Neuronal stem cell (in vitro differentiated cells): ENCODE measurements at regions not wholly inside any gene's neighbourhood (a gene's known extent, or its start where the extent isn't known, plus 50 kb on each side); places are given as distances from the start of the nearest gene placed in this dataset.

ENCODE experiments used
- DNase-seq: peaks from one replicate; pipeline ENCODE4 v3.0.0-alpha.2; 2013; ENCODE audit warnings: low spot score
- H2AFZ ChIP-seq: one replicate; pipeline ENCODE4 v1.6.1; 2013; ENCODE audit warnings: mild to moderate bottlenecking, low read length, inconsistent platforms
- H2AK5ac ChIP-seq: 2 replicates; pipeline ENCODE4 v1.6.1; 2013; ENCODE audit warnings: low read depth, mild to moderate bottlenecking, inconsistent platforms, low read length, moderate library complexity, mixed read lengths
- H2BK120ac ChIP-seq: 2 replicates; pipeline ENCODE4 v1.6.1; 2013; ENCODE audit warnings: low read depth, mild to moderate bottlenecking, inconsistent platforms, low read length, moderate library complexity, mixed read lengths
- H2BK12ac ChIP-seq: one replicate; pipeline ENCODE4 v1.6.1; 2013; ENCODE audit warnings: low read length, inconsistent platforms
- H2BK15ac ChIP-seq: 2 replicates; pipeline ENCODE4 v1.6.1; 2013; ENCODE audit warnings: mild to moderate bottlenecking, low read length, inconsistent platforms, mixed read lengths
- H2BK5ac ChIP-seq: one replicate; pipeline ENCODE4 v1.6.1; 2013; ENCODE audit warnings: inconsistent platforms, mild to moderate bottlenecking, low read length, moderate library complexity
- H3K14ac ChIP-seq: one replicate; pipeline ENCODE4 v1.6.1; 2013; ENCODE audit warnings: low read length, inconsistent platforms
- H3K18ac ChIP-seq: 2 replicates; pipeline ENCODE4 v1.6.1; 2013; ENCODE audit warnings: low read length, inconsistent platforms
- H3K23ac ChIP-seq: 2 replicates; pipeline ENCODE4 v1.6.1; 2013; ENCODE audit warnings: low read depth, mild to moderate bottlenecking, mixed read lengths, low read length, inconsistent platforms; ENCODE audit not compliant: poor library complexity
- H3K27ac ChIP-seq: replicated peaks from 3 replicates; pipeline ENCODE4 v1.5.1; 2013; ENCODE audit warnings: low read length, inconsistent platforms
- H3K27me3 ChIP-seq, 3 experiments: 2 replicates each; pipeline ENCODE4 v1.6.1; 2013; ENCODE audit warnings: low read length in 3 of 3, mild to moderate bottlenecking in 2 of 3, inconsistent platforms in 1 of 3, low read depth in 1 of 3, mixed read lengths in 1 of 3, moderate library complexity in 1 of 3; ENCODE audit not compliant: control insufficient read depth in 3 of 3, insufficient read depth in 3 of 3
- H3K36me3 ChIP-seq, 2 donors: replicated peaks in 1 of 2; 2 replicates each; pipeline ENCODE4 v1.6.1; 2013; ENCODE audit warnings: low read length in 2 of 2; ENCODE audit not compliant: control insufficient read depth in 2 of 2, insufficient read depth in 2 of 2
- H3K4ac ChIP-seq: 2 replicates; pipeline ENCODE4 v1.6.1; 2013; ENCODE audit warnings: inconsistent platforms, mild to moderate bottlenecking, low read length, moderate library complexity
- H3K4me1 ChIP-seq, 2 donors: 1 replicate in 1 of 2; 2 replicates in 1 of 2; pipeline ENCODE4 v1.6.1; 2013; ENCODE audit warnings: low read length in 2 of 2, low read depth in 1 of 2; ENCODE audit not compliant: control insufficient read depth in 2 of 2, insufficient read depth in 1 of 2
- H3K4me2 ChIP-seq: one replicate; pipeline ENCODE4 v1.6.1; 2013; ENCODE audit warnings: mild to moderate bottlenecking, low read length, inconsistent platforms; ENCODE audit not compliant: insufficient read depth, poor library complexity, severe bottlenecking
- H3K4me3 ChIP-seq, 2 donors: 2 replicates each; pipeline ENCODE4 v1.5.1; 2013; ENCODE audit warnings: low read length in 2 of 2, mild to moderate bottlenecking in 2 of 2, inconsistent platforms in 1 of 2, moderate library complexity in 1 of 2
- H3K79me1 ChIP-seq: one replicate; pipeline ENCODE4 v1.6.1; 2013; ENCODE audit warnings: low read depth, mild to moderate bottlenecking, inconsistent platforms, low read length, moderate library complexity
- H3K9ac ChIP-seq: one replicate; pipeline ENCODE4 v1.6.1; 2013; ENCODE audit warnings: mild to moderate bottlenecking, low read depth, low read length, inconsistent platforms; ENCODE audit not compliant: poor library complexity
- H3K9me3 ChIP-seq, 2 donors: replicated peaks in 1 of 2; 2 replicates each; pipeline versions ENCODE3 to v1.6.1; 2013; ENCODE audit warnings: low read length in 2 of 2, mild to moderate bottlenecking in 2 of 2, inconsistent platforms in 1 of 2, low read depth in 1 of 2, mixed read lengths in 1 of 2, moderate library complexity in 1 of 2; ENCODE audit not compliant: control insufficient read depth in 2 of 2, insufficient read depth in 1 of 2
- H4K8ac ChIP-seq: one replicate; pipeline ENCODE4 v1.6.1; 2013; ENCODE audit warnings: low read depth, mild to moderate bottlenecking, inconsistent platforms, low read length, moderate library complexity
- H4K91ac ChIP-seq: one replicate; pipeline ENCODE4 v1.6.1; 2013; ENCODE audit warnings: low read length, low read depth, mild to moderate bottlenecking, inconsistent platforms; ENCODE audit not compliant: poor library complexity
- WGBS, 2 donors: extraction: QIAGEN DNeasy Blood & Tissue Kit; methylation state at CpG; one replicate each; pipeline ENCODE4 v1.1.7; 2013; ENCODE audit warnings: missing lambda C conversion rate in 2 of 2, mixed read lengths in 1 of 2; ENCODE audit not compliant: insufficient read length in 2 of 2, insufficient replicate concordance in 1 of 2; ENCODE audit errors: extremely low coverage in 2 of 2; 5-methylcytosine and 5-hydroxymethylcytosine counted together

DNA sequence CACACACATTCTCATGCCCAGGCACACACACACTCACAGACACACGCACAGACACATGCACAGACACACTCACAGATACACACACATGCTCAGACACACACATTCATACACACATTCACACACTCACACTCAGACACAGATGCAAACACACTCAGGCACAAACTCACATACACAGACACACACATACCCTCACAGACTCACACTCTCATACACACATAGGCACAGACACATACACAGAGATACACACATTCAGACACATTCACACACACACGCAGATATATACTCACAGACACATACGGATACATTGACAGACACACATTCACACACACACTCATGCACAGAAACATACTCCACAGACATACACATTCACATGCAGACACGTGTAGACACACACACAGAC is 89.6 kb downstream of the RBFOX3 start:
- Histone ChIP-seq H3K9me3 (no peaks in the 10 kb centered on the region), H3K4ac (peak overlapping the region; percentile 17), H2AK5ac (no peak overlapping the region), H3K79me1 (no peaks in the 10 kb centered on the region), H3K27ac (no peak overlapping the region), H3K4me3 (peak overlapping the region in 1 of 2 donors; percentile 55), H2BK5ac (peak overlapping the region; percentile 9), H3K9ac (peak overlapping the region; percentile 26), H4K91ac (no peak overlapping the region), H2AFZ (no peak overlapping the region), H3K36me3 (no peaks in the 10 kb centered on the region), H2BK12ac (no peak overlapping the region), H3K23ac (no peak overlapping the region), H3K27me3 (peaks cover 0 to 62% (median 3%) of the 10 kb centered on the region in 3 experiments), H3K14ac (no peak overlapping the region), H2BK120ac (no peak overlapping the region), H4K8ac (no peak overlapping the region), H3K18ac (peak overlapping the region; percentile 73), H3K4me1 (peaks cover 0 to 8% of the 10 kb centered on the region in 2 donors), H2BK15ac (no peak overlapping the region), H3K4me2 (no peak overlapping the region)
- no CpG with 5 or more reads among the region's 4 CpGs for WGBS, 2 donors
- DNase-seq = no peak

GRCh38 chr17:79520167-79521165 is 90.4 kb downstream of the RBFOX3 start:
- no peak overlapping the region for H2BK120ac ChIP-seq
- H3K4me1 ChIP-seq = peaks cover 0 to 14% of the 10 kb centered on the region in 2 donors
- H3K4ac ChIP-seq = peak overlapping the region; percentile 13
- peak overlapping the region; percentile 9 for H2BK5ac ChIP-seq
- peak overlapping the region in 1 of 2 donors; percentile 55 for H3K4me3 ChIP-seq
- H3K27me3 ChIP-seq = peaks cover 0 to 57% (median 3%) of the 10 kb centered on the region in 3 experiments
- H3K18ac ChIP-seq = peak overlapping the region; percentile 85
- H2BK15ac ChIP-seq = no peak overlapping the region
- no peaks in the 10 kb centered on the region for H3K9me3 ChIP-seq
- no peak for DNase-seq
- peak overlapping the region; percentile 26 for H3K9ac ChIP-seq
- peak overlapping the region; percentile 58 for H3K23ac ChIP-seq
- no peak overlapping the region for H2AFZ ChIP-seq
- H4K8ac ChIP-seq = no peak overlapping the region
- H3K36me3 ChIP-seq = no peaks in the 10 kb centered on the region
- peak overlapping the region; percentile 77 for H3K14ac ChIP-seq
- H3K79me1 ChIP-seq = no peaks in the 10 kb centered on the region
- no peak overlapping the region for H3K27ac ChIP-seq
- peak overlapping the region; percentile 22 for H4K91ac ChIP-seq
- WGBS, 2 donors = no CpG with 5 or more reads among the region's 39 CpGs
- peak overlapping the region; percentile 77 for H2BK12ac ChIP-seq
- peak overlapping the region; percentile 79 for H2AK5ac ChIP-seq
- H3K4me2 ChIP-seq = no peak overlapping the region

- Histone ChIP-seq H3K36me3 (no peaks in the 10 kb centered on the region), H3K9ac (peak overlapping the region; percentile 9), H4K91ac (no peak overlapping the region), H3K4ac (no peak overlapping the region), H2BK120ac (no peak overlapping the region), H4K8ac (no peak overlapping the region), H3K14ac (no peak overlapping the region), H3K27me3 (peaks cover 0 to 52% (median 3%) of the 10 kb centered on the region in 3 experiments), H3K4me3 (no peak overlapping the region), H3K27ac (no peak overlapping the region), H3K18ac (peak overlapping the region; percentile 29), H3K23ac (peak overlapping the region; percentile 58), H2BK15ac (no peak overlapping the region), H3K79me1 (no peaks in the 10 kb centered on the region), H2AFZ (no peak overlapping the region), H2BK5ac (peak overlapping the region; percentile 9), H2AK5ac (peak overlapping the region; percentile 79), H3K4me1 (peaks cover 0 to 15% of the 10 kb centered on the region in 2 donors), H3K4me2 (no peak overlapping the region), H3K9me3 (no peaks in the 10 kb centered on the region), H2BK12ac (no peak overlapping the region)
- no peak for DNase-seq
- WGBS, 2 donors = no CpG with 5 or more reads among the region's 11 CpGs
These were observed 91.2 kb downstream of the RBFOX3 start for GRCh38 chr17:79519601-79520000.
